ENCODE measurements at regions not wholly inside any gene's neighbourhood (a gene's known extent, or its start where the extent isn't known, plus 50 kb on each side); places are given as distances from the start of the nearest gene placed in this dataset.
"Not testable (repeated sequence)": the region's sequence is repeated elsewhere in the genome, so short reads cannot be mapped to it uniquely, and the experiment has no call there.

DNA sequence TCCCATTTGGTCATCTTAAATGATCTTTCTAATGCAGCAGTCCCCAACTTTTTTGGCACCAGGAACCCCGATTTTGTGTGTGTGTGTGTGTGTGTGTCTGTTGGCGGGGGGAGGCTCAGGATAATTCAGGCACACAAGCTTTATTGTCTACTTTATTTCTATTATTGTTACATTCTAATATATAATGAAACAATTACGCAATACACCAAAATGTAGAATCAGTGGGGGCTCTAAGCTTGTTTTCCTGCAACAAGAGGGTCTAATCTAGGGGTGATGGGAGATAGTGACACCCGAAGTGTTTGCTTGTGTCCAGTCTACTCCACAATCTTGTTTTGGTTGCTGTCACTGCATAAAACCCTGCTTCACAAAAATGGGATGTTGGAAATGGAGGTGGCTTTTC lies 621.1 kb upstream of the LRFN5 start:
- no peak overlapping the region for H3K4me3 Mint-ChIP-seq
- no peaks in the 10 kb centered on the region for H3K27me3 Mint-ChIP-seq
- H3K4me1 Mint-ChIP-seq: no peaks in the 10 kb centered on the region
- no peaks in the 10 kb centered on the region for H3K36me3 Mint-ChIP-seq (ENCODE audit: low read depth)
- no peak for DNase-seq
- no peaks in the 10 kb centered on the region for H3K9me3 ChIP-seq (ENCODE audit: control insufficient read depth, low read length, poor library complexity, severe bottlenecking)
- ATAC-seq: no peak
- H3K27ac Mint-ChIP-seq: no peak overlapping the region

- ATAC-seq: no peak
- no peaks in the 10 kb centered on the region for H3K4me1 Mint-ChIP-seq
- H3K36me3 Mint-ChIP-seq (ENCODE audit: low read depth): no peaks in the 10 kb centered on the region
Measured at GRCh38 chr14:40983604-40984003, 623.1 kb upstream of the LRFN5 start.

DNA sequence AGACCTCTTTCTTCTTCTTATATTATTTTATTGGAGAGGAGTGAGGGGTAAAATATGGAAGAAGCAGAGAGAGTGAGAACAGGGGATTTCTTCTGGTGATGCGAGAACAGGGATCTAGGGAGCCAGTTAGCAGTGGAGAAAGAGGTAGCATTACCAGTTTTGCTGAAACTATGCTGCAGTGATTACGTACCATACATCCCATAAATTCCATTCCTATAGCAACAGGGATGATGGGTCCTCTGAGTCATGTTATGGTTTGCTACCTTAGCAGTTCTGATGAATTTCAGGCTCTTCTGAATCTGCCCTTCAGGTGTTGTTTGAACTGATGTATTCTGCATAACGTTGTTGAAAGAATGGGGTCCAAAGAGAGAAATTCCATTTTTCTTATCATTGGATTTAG lies 625.4 kb upstream of the LRFN5 start:
- no peaks in the 10 kb centered on the region for H3K27me3 Mint-ChIP-seq
- H3K4me1 Mint-ChIP-seq: no peaks in the 10 kb centered on the region
- ATAC-seq (no peak), DNase-seq (no peak)
- H3K36me3 Mint-ChIP-seq (ENCODE audit: low read depth): no peaks in the 10 kb centered on the region
- H3K27ac Mint-ChIP-seq: no peak overlapping the region
- no peak overlapping the region for H3K4me3 Mint-ChIP-seq
- no peaks in the 10 kb centered on the region for H3K9me3 ChIP-seq (ENCODE audit: control insufficient read depth, low read length, poor library complexity, severe bottlenecking)

More at GRCh38 chr14:40983604-40984003, 623.1 kb upstream of the LRFN5 start:
- no peak for DNase-seq
- no peak overlapping the region for H3K27ac Mint-ChIP-seq
- no peak overlapping the region for H3K4me3 Mint-ChIP-seq
- H3K27me3 Mint-ChIP-seq: no peaks in the 10 kb centered on the region
- no peaks in the 10 kb centered on the region for H3K9me3 ChIP-seq (ENCODE audit: control insufficient read depth, low read length, poor library complexity, severe bottlenecking)

DNA sequence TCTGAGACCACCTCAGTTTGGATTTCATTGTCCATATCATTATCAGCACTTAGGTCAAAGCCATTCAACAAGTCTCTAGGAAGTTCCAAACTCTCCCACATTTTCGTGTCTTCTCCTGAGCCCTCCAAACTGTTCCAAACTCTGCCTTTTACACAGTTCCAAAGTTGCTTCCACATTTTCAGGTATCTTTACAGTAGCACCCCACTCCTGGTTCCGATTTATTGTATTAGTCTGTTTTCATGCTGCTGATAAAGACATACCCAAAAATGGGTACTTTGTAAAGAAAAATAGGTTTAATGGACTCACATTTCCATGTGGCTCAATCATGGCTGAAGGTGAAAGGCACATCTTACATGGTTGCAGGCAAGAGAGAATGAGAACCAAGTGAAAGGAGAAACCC lies 646.4 kb upstream of the LRFN5 start:
- not testable (repeated sequence) for H3K4me3 Mint-ChIP-seq; DNase-seq; H3K27ac Mint-ChIP-seq; H3K27me3 Mint-ChIP-seq; H3K9me3 ChIP-seq (ENCODE audit: control insufficient read depth, low read length, poor library complexity, severe bottlenecking); ATAC-seq; H3K4me1 Mint-ChIP-seq; H3K36me3 Mint-ChIP-seq (ENCODE audit: low read depth)

- ATAC-seq (no peak), DNase-seq (no peak)
- Mint-ChIP-seq H3K4me3 (no peak overlapping the region), H3K4me1 (no peaks in the 10 kb centered on the region), H3K36me3 (ENCODE audit: low read depth) (no peaks in the 10 kb centered on the region), H3K27ac (no peak overlapping the region), H3K27me3 (no peaks in the 10 kb centered on the region)
- no peaks in the 10 kb centered on the region for H3K9me3 ChIP-seq (ENCODE audit: control insufficient read depth, low read length, poor library complexity, severe bottlenecking)
Measured at GRCh38 chr14:40955131-40955505, 651.6 kb upstream of the LRFN5 start.

DNA sequence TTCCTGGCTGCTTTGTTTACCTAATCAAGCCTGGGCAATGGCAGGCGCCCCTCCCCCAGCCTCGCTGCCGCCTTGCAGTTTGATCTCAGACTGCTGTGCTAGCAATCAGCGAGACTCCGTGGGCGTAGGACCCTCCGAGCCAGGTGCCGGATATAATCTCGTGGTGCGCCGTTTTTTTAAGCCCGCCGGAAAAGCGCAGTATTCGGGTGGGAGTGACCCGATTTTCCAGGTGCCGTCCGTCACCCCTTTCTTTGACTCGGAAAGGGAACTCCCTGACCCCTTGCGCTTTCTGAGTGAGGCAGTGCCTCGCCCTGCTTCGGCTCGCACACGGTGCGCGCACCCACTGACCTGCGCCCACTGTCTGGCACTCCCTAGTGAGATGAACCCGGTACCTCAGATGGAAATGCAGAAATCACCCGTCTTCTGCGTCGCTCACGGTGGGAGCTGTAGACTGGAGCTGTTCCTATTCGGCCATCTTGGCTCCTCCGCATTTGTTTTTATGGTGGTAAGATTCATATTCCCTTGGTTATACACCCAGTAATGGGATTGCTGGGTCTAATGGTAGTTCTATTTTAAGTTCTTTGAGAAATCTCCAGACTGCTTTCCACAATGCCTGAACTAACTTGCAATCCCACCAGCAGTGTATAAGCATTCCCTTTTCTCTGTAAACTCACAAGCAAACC lies 652.1 kb upstream of the LRFN5 start:
- not testable (repeated sequence) for H3K27ac Mint-ChIP-seq

GRCh38 chr14:40944521-40944920 lies 662.2 kb upstream of the LRFN5 start:
- Mint-ChIP-seq H3K27ac (no peak overlapping the region), H3K27me3 (no peaks in the 10 kb centered on the region), H3K36me3 (ENCODE audit: low read depth) (no peaks in the 10 kb centered on the region), H3K4me3 (no peak overlapping the region), H3K4me1 (no peaks in the 10 kb centered on the region)
- H3K9me3 ChIP-seq (ENCODE audit: control insufficient read depth, low read length, poor library complexity, severe bottlenecking): no peaks in the 10 kb centered on the region
- no peak for DNase-seq
- no peak for ATAC-seq

More for the DNA sequence above, 652.1 kb upstream of the LRFN5 start:
- H3K4me3 Mint-ChIP-seq: peak overlapping the region; percentile 16
- H3K36me3 Mint-ChIP-seq (ENCODE audit: low read depth); DNase-seq; ATAC-seq; H3K9me3 ChIP-seq (ENCODE audit: control insufficient read depth, low read length, poor library complexity, severe bottlenecking); H3K27me3 Mint-ChIP-seq; H3K4me1 Mint-ChIP-seq: not testable (repeated sequence)

GRCh38 chr14:40936861-40937260 lies 669.8 kb upstream of the LRFN5 start:
- H3K9me3 ChIP-seq (ENCODE audit: control insufficient read depth, low read length, poor library complexity, severe bottlenecking): no peaks in the 10 kb centered on the region
- DNase-seq (no peak), ATAC-seq (no peak)
- Mint-ChIP-seq H3K4me1 (no peaks in the 10 kb centered on the region), H3K36me3 (ENCODE audit: low read depth) (no peaks in the 10 kb centered on the region), H3K4me3 (no peak overlapping the region), H3K27me3 (no peaks in the 10 kb centered on the region), H3K27ac (no peak overlapping the region)

- Mint-ChIP-seq H3K27ac (no peak overlapping the region), H3K27me3 (no peaks in the 10 kb centered on the region), H3K4me3 (no peak overlapping the region), H3K36me3 (ENCODE audit: low read depth) (no peaks in the 10 kb centered on the region), H3K4me1 (no peaks in the 10 kb centered on the region)
- DNase-seq (no peak), ATAC-seq (no peak)
- H3K9me3 ChIP-seq (ENCODE audit: control insufficient read depth, low read length, poor library complexity, severe bottlenecking): no peaks in the 10 kb centered on the region
Measured at GRCh38 chr14:40920380-40920779, 686.3 kb upstream of the LRFN5 start.

GRCh38 chr14:40911141-40911540 lies 695.5 kb upstream of the LRFN5 start:
- ATAC-seq: no peak
- H3K36me3 Mint-ChIP-seq (ENCODE audit: low read depth): no peaks in the 10 kb centered on the region
- H3K4me3 Mint-ChIP-seq: no peak overlapping the region
- DNase-seq: no peak
- H3K4me1 Mint-ChIP-seq: no peaks in the 10 kb centered on the region
- no peaks in the 10 kb centered on the region for H3K27me3 Mint-ChIP-seq
- H3K27ac Mint-ChIP-seq: no peak overlapping the region
- H3K9me3 ChIP-seq (ENCODE audit: control insufficient read depth, low read length, poor library complexity, severe bottlenecking): no peaks in the 10 kb centered on the region

DNA sequence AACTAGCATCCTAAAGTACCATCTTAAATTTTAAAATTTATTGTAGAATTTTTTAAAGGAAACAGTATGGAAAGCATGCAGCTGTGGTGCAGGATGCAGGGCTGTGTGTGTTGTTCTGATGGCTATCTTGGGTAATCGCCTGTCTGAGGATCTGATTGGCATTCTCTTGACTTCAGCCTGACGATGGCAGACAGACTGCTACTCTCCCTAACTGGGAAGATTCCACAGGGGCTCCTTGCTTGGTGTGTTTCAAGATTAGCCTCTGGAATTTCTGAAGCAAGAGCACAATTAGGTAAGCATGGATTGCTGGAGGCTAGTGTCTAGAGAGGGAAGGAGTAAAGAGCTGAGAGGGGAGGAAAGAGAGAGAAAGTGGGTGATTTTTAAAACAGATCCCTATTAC lies 696.8 kb upstream of the LRFN5 start:
- DNase-seq (no peak), ATAC-seq (no peak)
- Mint-ChIP-seq H3K36me3 (ENCODE audit: low read depth) (no peaks in the 10 kb centered on the region), H3K4me3 (no peak overlapping the region), H3K27me3 (no peaks in the 10 kb centered on the region), H3K27ac (no peak overlapping the region), H3K4me1 (no peaks in the 10 kb centered on the region)
- H3K9me3 ChIP-seq (ENCODE audit: control insufficient read depth, low read length, poor library complexity, severe bottlenecking): no peaks in the 10 kb centered on the region

- ATAC-seq (no peak), DNase-seq (no peak)
- H3K27me3 Mint-ChIP-seq: no peaks in the 10 kb centered on the region
- no peaks in the 10 kb centered on the region for H3K9me3 ChIP-seq (ENCODE audit: control insufficient read depth, low read length, poor library complexity, severe bottlenecking)
- no peaks in the 10 kb centered on the region for H3K4me1 Mint-ChIP-seq
- no peak overlapping the region for H3K4me3 Mint-ChIP-seq
- no peak overlapping the region for H3K27ac Mint-ChIP-seq
- H3K36me3 Mint-ChIP-seq (ENCODE audit: low read depth): no peaks in the 10 kb centered on the region
Measured at GRCh38 chr14:40903709-40904108, 703.0 kb upstream of the LRFN5 start.

- no peaks in the 10 kb centered on the region for H3K27me3 Mint-ChIP-seq
- ATAC-seq (no peak), DNase-seq (no peak)
- no peaks in the 10 kb centered on the region for H3K36me3 Mint-ChIP-seq (ENCODE audit: low read depth)
- H3K4me3 Mint-ChIP-seq: no peak overlapping the region
- H3K9me3 ChIP-seq (ENCODE audit: control insufficient read depth, low read length, poor library complexity, severe bottlenecking): no peaks in the 10 kb centered on the region
- H3K4me1 Mint-ChIP-seq: no peaks in the 10 kb centered on the region
- no peak overlapping the region for H3K27ac Mint-ChIP-seq
Measured at GRCh38 chr14:40899435-40899834, 707.2 kb upstream of the LRFN5 start.

- no peaks in the 10 kb centered on the region for H3K36me3 Mint-ChIP-seq (ENCODE audit: low read depth)
- no peak overlapping the region for H3K27ac Mint-ChIP-seq
- ATAC-seq: no peak
Measured at GRCh38 chr14:40894846-40895245, 711.8 kb upstream of the LRFN5 start.

More at GRCh38 chr14:40894846-40895245, 711.8 kb upstream of the LRFN5 start:
- no peaks in the 10 kb centered on the region for H3K27me3 Mint-ChIP-seq
- H3K4me3 Mint-ChIP-seq: no peak overlapping the region
- no peak for DNase-seq
- H3K9me3 ChIP-seq (ENCODE audit: control insufficient read depth, low read length, poor library complexity, severe bottlenecking): no peaks in the 10 kb centered on the region
- no peaks in the 10 kb centered on the region for H3K4me1 Mint-ChIP-seq
